Endodermal cell (in vitro differentiated cells): ENCODE measurements at regions not wholly inside any gene's neighbourhood (a gene's known extent, or its start where the extent isn't known, plus 50 kb on each side); places are given as distances from the start of the nearest gene placed in this dataset.

Experiments used
- DNase-seq: peaks from one replicate; pipeline ENCODE4 v3.0.0-alpha.2; 2017
- H3K27ac ChIP-seq: 2 replicates; pipeline ENCODE4 v1.5.1; 2013; ENCODE audit warnings: mild to moderate bottlenecking, low read depth, low read length, moderate library complexity
- H3K27me3 ChIP-seq: 2 replicates; pipeline ENCODE4 v1.6.1; 2013; ENCODE audit warnings: mild to moderate bottlenecking, low read length, moderate library complexity; ENCODE audit not compliant: insufficient read depth, control insufficient read depth, poor library complexity, severe bottlenecking
- H3K36me3 ChIP-seq: 2 replicates; pipeline ENCODE4 v1.7.0; 2013; ENCODE audit warnings: mild to moderate bottlenecking, low read length, moderate library complexity; ENCODE audit not compliant: control insufficient read depth, insufficient read depth
- H3K4me1 ChIP-seq: one replicate; pipeline ENCODE4 v1.7.0; 2013; ENCODE audit warnings: low read length; ENCODE audit not compliant: control insufficient read depth, insufficient read depth
- H3K4me3 ChIP-seq: 2 replicates; pipeline ENCODE4 v1.5.1; 2013; ENCODE audit warnings: mild to moderate bottlenecking, low read length, moderate library complexity
- H3K9ac ChIP-seq: 2 replicates; pipeline ENCODE4 v1.6.1; 2013; ENCODE audit warnings: mild to moderate bottlenecking, low read length, moderate library complexity; ENCODE audit not compliant: poor library complexity, severe bottlenecking; ENCODE audit errors: extremely low read depth
- H3K9me3 ChIP-seq: 2 replicates; pipeline ENCODE4 v1.6.1; 2013; ENCODE audit warnings: mild to moderate bottlenecking, low read length, moderate library complexity; ENCODE audit not compliant: control insufficient read depth
- H3K27ac Mint-ChIP-seq: 2 replicates; pipeline ENCODE4 v1.8.0; 2020; ENCODE audit warnings: mixed read lengths
- H3K27me3 Mint-ChIP-seq: 2 replicates; pipeline ENCODE4 v1.8.0; 2021; ENCODE audit warnings: mild to moderate bottlenecking, mixed read lengths; ENCODE audit not compliant: insufficient read depth
- H3K36me3 Mint-ChIP-seq: 2 replicates; pipeline ENCODE4 v1.8.0; 2020; ENCODE audit warnings: low read depth, mixed read lengths
- H3K4me1 Mint-ChIP-seq: 2 replicates; pipeline ENCODE4 v1.8.0; 2020; ENCODE audit warnings: mixed read lengths
- H3K4me3 Mint-ChIP-seq: 2 replicates; pipeline ENCODE4 v1.8.0; 2020; ENCODE audit warnings: mild to moderate bottlenecking, moderate library complexity, mixed read lengths
- H3K9me3 Mint-ChIP-seq: 2 replicates; pipeline ENCODE4 v1.8.0; 2020; ENCODE audit warnings: mild to moderate bottlenecking, mixed read lengths
- WGBS, 2 experiments: methylation state at CpG; one replicate each; pipeline versions ENCODE4 v1.1.5 to v1.1.7; 2013; ENCODE audit warnings: missing lambda C conversion rate in 2 of 2, mixed read lengths in 1 of 2; ENCODE audit not compliant: insufficient coverage in 1 of 2, insufficient read length in 1 of 2; 5-methylcytosine and 5-hydroxymethylcytosine counted together
- TF ChIP-seq, protein P1 (sequence below): fragments of 200-600 bp; sonication (generic); conservative IDR thresholded peaks from 2 replicates; pipeline ENCODE4 v1.5.0; 2021; ENCODE audit warnings: antibody characterized with exemption, mild to moderate bottlenecking

DNA sequence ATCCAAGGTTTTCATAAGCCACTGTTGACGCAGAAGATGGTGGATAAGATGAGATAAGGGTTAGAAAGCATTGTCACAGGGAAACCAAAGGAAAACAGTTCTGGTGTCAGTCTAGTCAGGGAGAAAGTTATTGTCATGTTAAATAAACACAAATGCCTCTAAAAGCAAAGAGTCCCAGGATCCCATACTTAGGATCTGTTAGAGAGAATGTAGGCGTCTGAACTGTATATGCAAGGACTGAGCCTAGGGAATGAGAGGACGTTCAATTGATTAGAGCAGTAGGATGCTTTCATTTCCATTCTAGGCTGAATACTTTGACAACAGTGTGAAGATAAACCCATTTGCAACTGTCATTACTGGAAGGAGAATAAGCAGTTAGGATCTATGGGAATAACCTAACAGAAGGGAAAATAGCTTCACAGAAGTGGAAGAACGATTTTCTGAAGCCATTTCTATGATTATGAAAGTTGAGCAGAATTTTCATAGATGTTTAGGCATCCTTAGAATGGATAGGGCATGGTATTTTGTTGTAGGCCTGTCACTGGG lies 1149.1 kb upstream of the CDH8 start:
- TF ChIP-seq, protein P1, sequence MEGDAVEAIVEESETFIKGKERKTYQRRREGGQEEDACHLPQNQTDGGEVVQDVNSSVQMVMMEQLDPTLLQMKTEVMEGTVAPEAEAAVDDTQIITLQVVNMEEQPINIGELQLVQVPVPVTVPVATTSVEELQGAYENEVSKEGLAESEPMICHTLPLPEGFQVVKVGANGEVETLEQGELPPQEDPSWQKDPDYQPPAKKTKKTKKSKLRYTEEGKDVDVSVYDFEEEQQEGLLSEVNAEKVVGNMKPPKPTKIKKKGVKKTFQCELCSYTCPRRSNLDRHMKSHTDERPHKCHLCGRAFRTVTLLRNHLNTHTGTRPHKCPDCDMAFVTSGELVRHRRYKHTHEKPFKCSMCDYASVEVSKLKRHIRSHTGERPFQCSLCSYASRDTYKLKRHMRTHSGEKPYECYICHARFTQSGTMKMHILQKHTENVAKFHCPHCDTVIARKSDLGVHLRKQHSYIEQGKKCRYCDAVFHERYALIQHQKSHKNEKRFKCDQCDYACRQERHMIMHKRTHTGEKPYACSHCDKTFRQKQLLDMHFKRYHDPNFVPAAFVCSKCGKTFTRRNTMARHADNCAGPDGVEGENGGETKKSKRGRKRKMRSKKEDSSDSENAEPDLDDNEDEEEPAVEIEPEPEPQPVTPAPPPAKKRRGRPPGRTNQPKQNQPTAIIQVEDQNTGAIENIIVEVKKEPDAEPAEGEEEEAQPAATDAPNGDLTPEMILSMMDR, result no peak
- no peak for DNase-seq
- no peaks in the 10 kb centered on the region for H3K36me3 ChIP-seq
- no peak overlapping the region for H3K4me3 ChIP-seq
- H3K36me3 Mint-ChIP-seq, result no peaks in the 10 kb centered on the region
- H3K27me3 ChIP-seq, result no peaks in the 10 kb centered on the region
- H3K4me1 Mint-ChIP-seq, result peaks cover 22% of the 10 kb centered on the region
- H3K9me3 ChIP-seq, result no peaks in the 10 kb centered on the region
- no peaks in the 10 kb centered on the region for H3K9me3 Mint-ChIP-seq
- WGBS, 2 experiments, result 26 to 39% methylated on average over 2 to 4 of the region's 4 CpGs
- H3K27me3 Mint-ChIP-seq, result no peaks in the 10 kb centered on the region
- H3K4me1 ChIP-seq, result no peaks in the 10 kb centered on the region
- no peak overlapping the region for H3K9ac ChIP-seq
- H3K27ac Mint-ChIP-seq, result no peak overlapping the region
- H3K27ac ChIP-seq, result no peak overlapping the region
- H3K4me3 Mint-ChIP-seq, result no peak overlapping the region

DNA sequence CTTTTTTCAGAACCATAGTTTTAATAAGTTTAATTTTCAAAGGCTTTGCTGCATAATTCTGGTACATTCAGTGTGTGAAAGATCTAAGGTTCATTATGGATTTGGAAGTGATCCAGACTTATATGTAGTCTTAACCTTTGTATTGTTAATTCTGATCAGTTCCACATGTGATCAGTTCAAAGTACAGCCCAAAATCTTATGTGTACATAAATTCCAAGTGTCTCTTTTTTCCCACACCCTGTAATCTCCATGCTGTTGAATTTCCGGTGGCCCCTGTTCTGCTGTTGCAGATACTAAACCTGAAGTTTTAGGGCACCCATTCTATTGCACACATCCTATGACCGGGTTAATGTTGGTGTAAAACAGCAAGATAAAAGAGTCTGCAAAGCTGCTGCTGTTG lies 1147.5 kb upstream of the CDH8 start:
- DNase-seq, result no peak
- Histone ChIP-seq H3K9me3 (no peaks in the 10 kb centered on the region), H3K9ac (no peak overlapping the region), H3K4me3 (no peak overlapping the region), H3K27ac (no peak overlapping the region), H3K36me3 (no peaks in the 10 kb centered on the region), H3K4me1 (no peaks in the 10 kb centered on the region), H3K27me3 (no peaks in the 10 kb centered on the region)
- 68% methylated on average over 2 of the region's 2 CpGs; no CpG with 5 or more reads in 1 of the 2 experiments for WGBS, 2 experiments
- Mint-ChIP-seq H3K9me3 (no peaks in the 10 kb centered on the region), H3K27me3 (no peaks in the 10 kb centered on the region), H3K27ac (no peak overlapping the region), H3K36me3 (no peaks in the 10 kb centered on the region), H3K4me3 (no peak overlapping the region), H3K4me1 (peaks cover 22% of the 10 kb centered on the region)
- TF ChIP-seq, protein P1, result no peak

DNA sequence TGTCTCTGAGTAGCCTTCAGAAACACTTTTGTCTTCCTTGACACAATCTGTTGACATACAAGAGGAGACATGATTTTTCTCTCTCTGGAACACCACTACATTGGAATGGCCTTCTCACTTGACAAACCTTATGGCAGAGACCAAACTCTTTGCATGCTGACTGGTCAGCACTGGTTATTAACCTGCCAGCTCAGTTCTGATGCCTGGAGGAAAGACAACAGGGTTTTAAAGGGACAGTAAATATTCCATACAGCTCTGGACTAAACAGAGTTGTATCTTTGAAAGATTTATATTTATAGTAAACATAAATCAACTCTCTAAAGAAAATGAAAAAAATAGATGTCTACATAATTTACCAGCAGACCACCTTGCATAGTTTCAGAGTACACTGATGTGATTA lies 1139.1 kb upstream of the CDH8 start:
- H3K9me3 Mint-ChIP-seq, result no peaks in the 10 kb centered on the region
- no peaks in the 10 kb centered on the region for H3K27me3 Mint-ChIP-seq
- H3K27ac Mint-ChIP-seq, result no peak overlapping the region
- Histone ChIP-seq H3K27ac (no peak overlapping the region), H3K27me3 (no peaks in the 10 kb centered on the region), H3K4me3 (no peak overlapping the region), H3K4me1 (no peaks in the 10 kb centered on the region), H3K9ac (no peak overlapping the region), H3K36me3 (no peaks in the 10 kb centered on the region), H3K9me3 (no peaks in the 10 kb centered on the region)
- TF ChIP-seq, protein P1, result no peak
- no peak overlapping the region for H3K4me3 Mint-ChIP-seq
- no peaks in the 10 kb centered on the region for H3K36me3 Mint-ChIP-seq
- no peak for DNase-seq
- no peaks in the 10 kb centered on the region for H3K4me1 Mint-ChIP-seq
